CD14-positive monocyte (primary cell): ENCODE measurements at regions not wholly inside any gene's neighbourhood (a gene's known extent, or its start where the extent isn't known, plus 50 kb on each side); places are given as distances from the start of the nearest gene placed in this dataset.

Experiments used
- DNase-seq, 3 donors: peaks; one replicate each; pipeline ENCODE4 v3.0.0-alpha.2; 2011 to 2022
- H2AFZ ChIP-seq: 2 replicates; pipeline ENCODE4 v1.6.0; 2012; ENCODE audit warnings: mild to moderate bottlenecking, low read depth, low read length, inconsistent platforms; ENCODE audit not compliant: insufficient read depth, poor library complexity, severe bottlenecking
- H3K27ac ChIP-seq, 2 donors: 1 replicate in 1 of 2; 2 replicates in 1 of 2; pipeline ENCODE4 v1.5.1; 2012 to 2013; ENCODE audit warnings: low read length in 2 of 2, control low read depth in 1 of 2, inconsistent platforms in 1 of 2, low read depth in 1 of 2, mild to moderate bottlenecking in 1 of 2
- H3K27me3 ChIP-seq, 2 donors: one replicate each; pipeline versions ENCODE4 v1.6.0 to v1.6.1; 2011 to 2013; ENCODE audit warnings: low read length in 2 of 2; ENCODE audit not compliant: control insufficient read depth in 2 of 2, insufficient read depth in 2 of 2
- H3K36me3 ChIP-seq, 2 donors: replicated peaks in 1 of 2; 1 replicate in 1 of 2; 2 replicates in 1 of 2; pipeline versions ENCODE4 v1.5.1 to v1.6.1; 2012 to 2013; ENCODE audit warnings: low read length in 2 of 2, control low read depth in 1 of 2, inconsistent platforms in 1 of 2, mild to moderate bottlenecking in 1 of 2; ENCODE audit not compliant: insufficient read depth in 2 of 2, control insufficient read depth in 1 of 2
- H3K4me1 ChIP-seq, 2 donors: 1 replicate in 1 of 2; 2 replicates in 1 of 2; pipeline versions ENCODE4 v1.5.1 to v1.6.1; 2012 to 2013; ENCODE audit warnings: low read length in 2 of 2, control low read depth in 1 of 2, inconsistent platforms in 1 of 2, mild to moderate bottlenecking in 1 of 2, moderate library complexity in 1 of 2; ENCODE audit not compliant: insufficient read depth in 2 of 2, control insufficient read depth in 1 of 2
- H3K4me2 ChIP-seq: replicated peaks from 2 replicates; pipeline ENCODE3; 2012; ENCODE audit warnings: low read length, moderate library complexity, mild to moderate bottlenecking; ENCODE audit not compliant: poor library complexity, severe bottlenecking; ENCODE audit errors: extremely low read depth
- H3K4me3 ChIP-seq, 3 experiments: fragments of 200-600 bp in 1 of 3; sonication (generic) in 1 of 3; replicated peaks in 1 of 3; 1 replicate in 2 of 3; 2 replicates in 1 of 3; pipeline ENCODE4 v1.5.1; 2011 to 2013; ENCODE audit warnings: low read length in 3 of 3, mild to moderate bottlenecking in 3 of 3, control low read depth in 2 of 3, low read depth in 2 of 3, inconsistent platforms in 1 of 3, moderate library complexity in 1 of 3
- H3K79me2 ChIP-seq: 2 replicates; pipeline ENCODE4 v1.6.0; 2012; ENCODE audit warnings: mild to moderate bottlenecking, control low read depth, inconsistent platforms, low read length, moderate library complexity; ENCODE audit not compliant: insufficient read depth
- H3K9ac ChIP-seq: 2 replicates; pipeline ENCODE4 v1.6.0; 2017; ENCODE audit warnings: low read length, mild to moderate bottlenecking; ENCODE audit not compliant: insufficient read depth, poor library complexity, severe bottlenecking
- H3K9me3 ChIP-seq, 2 donors: replicated peaks in 1 of 2; 1 replicate in 1 of 2; 2 replicates in 1 of 2; pipeline versions ENCODE4 v1.5.1 to v1.6.1; 2012 to 2013; ENCODE audit warnings: low read length in 2 of 2, control low read depth in 1 of 2; ENCODE audit not compliant: control insufficient read depth in 1 of 2, insufficient read depth in 1 of 2
- H4K20me1 ChIP-seq: 2 replicates; pipeline ENCODE4 v1.6.0; 2012; ENCODE audit warnings: mild to moderate bottlenecking, low read length, control low read depth, moderate library complexity; ENCODE audit not compliant: insufficient read depth
- H3K27ac Mint-ChIP-seq, 7 donors: one replicate each; pipeline ENCODE4 v1.8.0; 2020; ENCODE audit warnings: mild to moderate bottlenecking in 7 of 7, mixed read lengths in 7 of 7, moderate library complexity in 6 of 7, inconsistent platforms in 2 of 7
- H3K27me3 Mint-ChIP-seq, 3 donors: one replicate each; pipeline ENCODE4 v1.8.0; 2021 to 2022; ENCODE audit warnings: low read depth in 3 of 3, mild to moderate bottlenecking in 3 of 3, mixed read lengths in 3 of 3, moderate library complexity in 3 of 3, inconsistent platforms in 1 of 3
- H3K36me3 Mint-ChIP-seq, 2 donors: one replicate each; pipeline ENCODE4 v1.8.0; 2020; ENCODE audit warnings: mixed read lengths in 2 of 2, inconsistent platforms in 1 of 2, mild to moderate bottlenecking in 1 of 2
- H3K4me1 Mint-ChIP-seq: one replicate; pipeline ENCODE4 v1.8.0; 2020; ENCODE audit warnings: mild to moderate bottlenecking, mixed read lengths
- H3K4me3 Mint-ChIP-seq, 2 donors: one replicate each; pipeline ENCODE4 v1.8.0; 2020; ENCODE audit warnings: mild to moderate bottlenecking in 2 of 2, mixed read lengths in 2 of 2, moderate library complexity in 1 of 2
- H3K9me3 Mint-ChIP-seq, 7 donors: one replicate each; pipeline ENCODE4 v1.8.0; 2020 to 2022; ENCODE audit warnings: mixed read lengths in 7 of 7, mild to moderate bottlenecking in 6 of 7, moderate library complexity in 6 of 7, inconsistent platforms in 2 of 7
- CTCF ChIP-seq: fragments of 200-600 bp; IDR thresholded peaks from one replicate; pipeline ENCODE4 v1.8.0; 2022; ENCODE audit warnings: antibody characterized with exemption, mild to moderate bottlenecking
- WGBS: methylation state at CpG from one replicate; pipeline ENCODE4 v1.1.5; 2013; ENCODE audit warnings: missing lambda C conversion rate; ENCODE audit not compliant: insufficient coverage; 5-methylcytosine and 5-hydroxymethylcytosine counted together
- intact Hi-C, 2 donors: fragments of 100-400 bp; cut with micrococcal nuclease; formaldehyde crosslinking; loops; one replicate each; pipeline versions ENCODE4 v1.15.0 to v1.15.1; 2023

GRCh38 chr7:131890176-131890575 is 333.7 kb upstream of the PODXL start:
- Mint-ChIP-seq H3K36me3 (no peaks in the 10 kb centered on the region), H3K27me3 (peaks cover 3 to 6% (median 4%) of the 10 kb centered on the region in 3 donors), H3K9me3 (peaks cover 2 to 12% (median 6%) of the 10 kb centered on the region in 7 donors), H3K4me3 (no peak overlapping the region), H3K27ac (peak overlapping the region in 3 of 7 donors; percentile 51 to 72 (median 72)), H3K4me1 (peaks cover 5% of the 10 kb centered on the region)
- H3K4me1 ChIP-seq: peaks cover 0 to 11% of the 10 kb centered on the region in 2 donors
- peaks cover 4 to 6% of the 10 kb centered on the region in 2 donors for H3K9me3 ChIP-seq
- H3K4me2 ChIP-seq: no peak overlapping the region
- H3K36me3 ChIP-seq: no peaks in the 10 kb centered on the region
- H3K4me3 ChIP-seq: no peak overlapping the region
- no peaks in the 10 kb centered on the region for H3K79me2 ChIP-seq
- no peaks in the 10 kb centered on the region for H4K20me1 ChIP-seq
- H3K9ac ChIP-seq: no peak overlapping the region
- intact Hi-C loops: no loop called here
- no peaks in the 10 kb centered on the region for H3K27me3 ChIP-seq
- no CpG with 5 or more reads among the region's 6 CpGs for WGBS
- no peak overlapping the region for H2AFZ ChIP-seq
- peak overlapping the region in 1 of 2 donors; percentile 14 for H3K27ac ChIP-seq
- no peak for TF ChIP-seq CTCF
- DNase-seq: peak; percentile 11 to 50 (median 24)

- DNase-seq: no peak
- Mint-ChIP-seq H3K9me3 (peaks cover 2 to 12% (median 7%) of the 10 kb centered on the region in 7 donors), H3K36me3 (no peaks in the 10 kb centered on the region), H3K4me3 (no peak overlapping the region), H3K27ac (peak overlapping the region in 2 of 7 donors; percentile 51 to 72), H3K27me3 (peaks cover 3 to 6% (median 4%) of the 10 kb centered on the region in 3 donors), H3K4me1 (peaks cover 5% of the 10 kb centered on the region)
- H3K79me2 ChIP-seq: no peaks in the 10 kb centered on the region
- 82% methylated on average over 3 of the region's 4 CpGs for WGBS
- peaks cover 4 to 8% of the 10 kb centered on the region in 2 donors for H3K9me3 ChIP-seq
- no peak overlapping the region for H3K9ac ChIP-seq
- no peak for TF ChIP-seq CTCF
- H3K27ac ChIP-seq: peak overlapping the region in 1 of 2 donors; percentile 14
- no peak overlapping the region for H3K4me3 ChIP-seq
- no peaks in the 10 kb centered on the region for H3K36me3 ChIP-seq
- H3K4me2 ChIP-seq: no peak overlapping the region
- H3K4me1 ChIP-seq: peaks cover 0 to 11% of the 10 kb centered on the region in 2 donors
- H4K20me1 ChIP-seq: no peaks in the 10 kb centered on the region
- intact Hi-C loops: no loop called here
- H2AFZ ChIP-seq: no peak overlapping the region
- no peaks in the 10 kb centered on the region for H3K27me3 ChIP-seq
Measured at GRCh38 chr7:131889572-131890150, 333.2 kb upstream of the PODXL start.
